ENCODE measurements at regions not wholly inside any gene's neighbourhood (a gene's known extent, or its start where the extent isn't known, plus 50 kb on each side); places are given as distances from the start of the nearest gene placed in this dataset.

DNA sequence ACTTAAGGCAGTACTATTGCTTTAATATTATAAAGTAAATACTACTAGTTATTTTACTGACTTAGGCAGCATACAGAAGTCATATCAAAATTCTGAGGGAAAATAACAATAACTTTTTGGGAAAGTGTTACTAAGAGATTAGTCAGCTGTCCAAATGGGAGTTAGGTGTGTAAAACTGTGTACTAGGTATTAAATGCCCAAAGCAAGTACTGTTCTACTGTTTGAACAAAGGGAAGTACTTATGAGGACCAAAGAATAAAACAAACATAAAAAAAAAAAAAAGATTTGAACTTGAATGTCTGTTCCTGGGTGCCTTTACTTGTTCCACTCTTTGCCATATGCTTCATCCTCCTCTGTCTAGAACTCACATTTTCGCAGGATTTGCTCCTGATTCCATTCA is 174.4 kb downstream of the MSL3 start:
- Mint-ChIP-seq H3K9me3 (peaks cover 0 to 7% of the 10 kb centered on the region in 2 donors), H3K27ac (no peak overlapping the region), H3K36me3 (no peaks in the 10 kb centered on the region)
- no peak for DNase-seq (ENCODE audit: low spot score in 2 of 2)
- ATAC-seq: no peak

DNA sequence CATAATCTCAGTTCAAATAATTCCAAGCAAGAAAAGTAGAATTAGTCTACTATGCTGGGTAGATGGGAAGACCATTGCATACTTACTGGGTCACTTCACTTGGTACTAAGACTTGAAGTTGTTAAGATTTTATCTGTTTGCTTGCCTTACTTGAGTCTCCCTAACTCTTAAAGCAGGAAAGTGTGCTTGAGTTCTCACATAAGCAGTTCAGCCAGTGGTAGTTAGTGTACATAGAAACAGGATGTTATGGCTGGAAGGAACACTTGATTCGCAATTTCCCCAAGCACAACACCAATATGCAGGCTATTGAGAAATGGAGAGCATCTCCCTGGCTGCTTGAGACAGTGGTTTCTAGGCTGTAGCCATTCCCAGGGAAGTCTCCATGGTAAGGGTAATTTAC is 176.1 kb downstream of the MSL3 start:
- ATAC-seq (no peak), DNase-seq (ENCODE audit: low spot score in 2 of 2) (no peak)
- Mint-ChIP-seq H3K27ac (no peak overlapping the region), H3K9me3 (no peaks in the 10 kb centered on the region), H3K36me3 (no peaks in the 10 kb centered on the region)

DNA sequence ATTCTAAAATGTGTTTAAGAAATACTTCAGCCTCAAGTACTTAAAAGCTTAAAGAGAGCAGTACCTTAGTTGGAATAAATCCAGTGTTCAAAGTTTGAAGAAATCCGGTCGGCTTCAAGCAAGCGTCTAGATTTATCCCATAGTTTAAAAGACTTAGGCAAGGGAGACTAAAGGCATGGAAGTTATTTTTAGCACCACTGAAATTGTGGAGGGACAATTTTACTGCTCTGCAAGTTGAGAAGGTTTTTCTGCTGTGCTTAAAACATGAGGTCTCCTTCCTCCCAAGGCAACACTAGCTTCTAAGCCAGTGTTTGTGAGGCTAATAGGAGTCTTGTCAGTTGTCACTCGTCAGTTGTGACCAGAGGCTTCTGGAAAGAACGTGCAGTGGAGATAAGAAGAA is 183.5 kb downstream of the MSL3 start:
- no peak for DNase-seq (ENCODE audit: low spot score in 2 of 2)
- Mint-ChIP-seq H3K27ac (no peak overlapping the region), H3K36me3 (no peaks in the 10 kb centered on the region), H3K9me3 (no peaks in the 10 kb centered on the region)
- no peak for ATAC-seq

DNA sequence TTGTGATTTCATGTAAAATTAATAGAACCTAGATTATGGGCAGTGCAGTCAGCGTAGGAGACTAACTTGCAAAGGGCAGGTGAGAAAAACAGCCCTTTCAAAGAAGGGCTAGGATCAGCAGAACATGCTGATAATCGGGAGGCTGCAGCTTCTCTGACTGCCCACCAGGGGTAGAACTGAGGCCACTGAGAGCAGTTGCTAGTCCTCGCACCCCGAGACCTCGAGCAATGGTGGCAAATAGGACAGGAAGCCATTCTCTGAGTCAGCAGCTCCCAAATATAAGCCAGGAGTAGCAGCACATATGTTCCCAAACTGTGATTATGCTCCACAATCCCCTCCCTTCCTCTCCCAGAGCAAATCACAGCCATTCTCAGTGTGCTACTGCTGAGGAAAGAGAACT is 186.5 kb downstream of the MSL3 start:
- H3K9me3 Mint-ChIP-seq: no peaks in the 10 kb centered on the region
- H3K27ac Mint-ChIP-seq: no peak overlapping the region
- H3K36me3 Mint-ChIP-seq: no peaks in the 10 kb centered on the region
- ATAC-seq (no peak), DNase-seq (ENCODE audit: low spot score in 2 of 2) (no peak)

DNA sequence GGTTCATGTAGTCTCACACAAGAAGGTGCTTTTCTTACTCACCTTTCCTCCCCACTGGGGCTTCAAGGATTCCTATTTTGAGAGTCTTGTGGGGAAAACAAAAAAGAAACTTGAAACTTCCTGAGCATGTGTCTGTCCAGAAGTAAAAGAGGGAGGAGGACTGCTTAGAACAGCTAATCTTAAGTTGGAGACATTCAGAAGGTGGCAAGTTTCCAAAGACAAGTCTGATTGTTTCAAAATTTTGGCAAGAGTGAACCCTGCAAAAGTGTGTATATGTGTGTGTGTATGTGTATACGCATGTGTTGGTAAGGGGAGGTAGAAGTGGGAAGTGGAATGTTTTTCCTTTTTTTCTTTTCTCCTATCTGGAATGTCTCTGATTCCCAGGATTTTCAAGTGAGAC is 189.0 kb upstream of the FRMPD4 start:
- H3K9me3 Mint-ChIP-seq: no peaks in the 10 kb centered on the region
- no peak overlapping the region for H3K27ac Mint-ChIP-seq
- H3K36me3 Mint-ChIP-seq: no peaks in the 10 kb centered on the region
- DNase-seq (ENCODE audit: low spot score in 2 of 2) (no peak), ATAC-seq (no peak)

DNA sequence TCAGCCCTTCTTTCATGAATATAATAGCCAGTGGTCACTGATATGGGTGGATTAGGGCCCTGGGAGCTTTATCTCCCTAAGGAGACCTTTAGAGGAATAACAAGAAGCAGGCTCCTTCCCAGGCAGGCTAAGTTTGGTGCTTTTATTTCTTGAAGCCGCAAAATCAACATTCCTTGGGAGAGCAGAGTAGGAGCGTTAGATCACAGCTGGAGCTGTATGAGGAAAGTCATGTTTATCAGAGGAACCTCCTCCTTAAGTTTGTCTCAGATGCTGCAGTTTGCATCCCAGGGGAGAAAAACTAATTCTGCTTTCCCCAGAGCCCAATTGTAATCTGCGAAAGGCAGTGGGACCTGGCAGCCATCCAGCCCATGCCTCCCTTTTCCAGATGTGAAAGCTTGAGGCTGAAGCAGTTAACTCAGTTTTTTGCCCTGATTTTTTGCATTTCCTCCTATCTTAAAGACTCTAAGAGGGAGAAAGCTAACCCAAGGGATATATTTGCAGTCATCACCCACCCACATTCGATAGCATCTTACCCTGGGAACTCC is 186.0 kb upstream of the FRMPD4 start:
- Mint-ChIP-seq H3K27ac (no peak overlapping the region), H3K36me3 (no peaks in the 10 kb centered on the region), H3K9me3 (no peaks in the 10 kb centered on the region)
- no peak for DNase-seq (ENCODE audit: low spot score in 2 of 2)
- no peak for ATAC-seq

DNA sequence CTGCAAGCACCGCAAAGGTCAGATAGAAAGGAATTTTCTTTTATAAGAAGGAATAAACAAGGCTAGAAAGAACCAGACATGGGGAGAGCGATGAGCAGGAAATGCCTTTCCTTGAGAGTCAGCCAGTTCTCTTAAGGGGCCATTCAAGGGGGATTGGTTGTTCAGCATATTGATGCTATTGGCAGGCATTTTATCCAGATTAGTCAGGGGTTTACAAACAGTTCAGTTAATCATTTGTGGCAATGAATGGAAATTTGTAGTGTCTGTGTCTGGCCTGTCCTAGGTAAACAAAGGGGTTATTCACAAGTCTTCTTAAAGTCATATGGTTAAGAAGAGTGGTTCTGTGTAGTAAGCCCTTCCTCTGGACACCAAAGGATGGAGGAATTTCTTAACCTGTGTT is 184.7 kb upstream of the FRMPD4 start:
- Mint-ChIP-seq H3K27ac (no peak overlapping the region), H3K36me3 (no peaks in the 10 kb centered on the region), H3K9me3 (no peaks in the 10 kb centered on the region)
- DNase-seq (ENCODE audit: low spot score in 2 of 2) (no peak), ATAC-seq (no peak)

DNA sequence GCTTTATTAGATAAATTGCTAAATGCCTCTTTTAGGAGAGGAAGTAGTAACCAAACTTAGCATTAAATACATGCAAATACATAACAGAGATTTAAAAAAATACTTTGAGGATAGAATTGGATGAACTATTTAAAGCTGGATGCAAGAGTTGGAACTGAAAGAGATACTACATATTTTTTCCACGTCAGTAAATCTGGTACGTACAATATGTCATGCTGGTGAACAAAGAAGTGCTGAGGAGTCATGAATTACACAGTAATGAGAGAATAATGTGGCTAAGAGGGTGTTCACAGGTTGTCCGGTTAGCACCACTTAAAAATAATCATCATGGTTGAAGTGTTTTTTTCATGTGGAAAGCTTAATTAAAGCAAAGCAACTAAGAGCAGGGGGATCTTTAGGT is 184.1 kb upstream of the FRMPD4 start:
- Mint-ChIP-seq H3K27ac (no peak overlapping the region), H3K9me3 (no peaks in the 10 kb centered on the region), H3K36me3 (no peaks in the 10 kb centered on the region)
- DNase-seq (ENCODE audit: low spot score in 2 of 2) (no peak), ATAC-seq (no peak)

DNA sequence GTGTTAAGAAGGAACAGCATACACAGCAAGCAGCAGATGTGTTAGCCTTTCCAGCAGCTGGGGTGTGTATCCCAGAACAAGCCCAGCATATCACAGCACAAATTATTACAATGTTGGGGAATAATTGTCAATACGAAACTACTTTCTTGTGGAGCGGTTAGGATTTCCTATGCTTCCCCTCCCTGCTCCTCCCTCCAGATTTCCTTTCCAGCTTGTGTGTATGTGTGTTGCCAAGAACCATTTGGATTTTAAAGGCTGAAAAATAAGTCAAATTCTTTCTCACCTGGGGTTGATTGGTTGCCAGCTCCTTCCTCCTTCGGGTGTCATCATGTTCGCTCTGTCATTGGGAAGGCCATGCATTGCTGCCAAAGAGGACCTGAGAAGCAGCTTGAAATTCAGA is 178.2 kb upstream of the FRMPD4 start:
- no peak overlapping the region for H3K27ac Mint-ChIP-seq
- no peak for ATAC-seq
- no peaks in the 10 kb centered on the region for H3K9me3 Mint-ChIP-seq
- no peaks in the 10 kb centered on the region for H3K36me3 Mint-ChIP-seq
- DNase-seq (ENCODE audit: low spot score in 2 of 2): no peak

DNA sequence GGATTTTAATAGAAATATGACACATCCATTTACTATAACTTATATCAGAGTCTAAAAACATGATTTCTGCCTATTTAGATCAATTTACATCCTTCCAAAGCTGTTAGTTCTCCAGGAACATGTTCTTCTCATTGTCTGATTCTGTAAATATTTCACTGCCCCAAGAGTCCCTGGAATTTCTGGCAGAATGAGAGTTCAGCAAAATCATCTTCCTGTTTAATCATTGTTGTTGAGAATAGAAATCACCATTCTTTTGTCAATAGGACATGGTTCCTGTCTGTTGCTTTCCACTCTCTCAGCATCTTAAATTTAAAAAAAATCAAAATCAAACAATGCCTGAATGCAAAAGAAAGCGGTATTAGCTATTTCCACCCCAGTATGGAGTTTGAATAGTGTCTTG is 172.8 kb upstream of the FRMPD4 start:
- ATAC-seq: no peak
- no peaks in the 10 kb centered on the region for H3K36me3 Mint-ChIP-seq
- no peak overlapping the region for H3K27ac Mint-ChIP-seq
- DNase-seq (ENCODE audit: low spot score in 2 of 2): no peak
- no peaks in the 10 kb centered on the region for H3K9me3 Mint-ChIP-seq

DNA sequence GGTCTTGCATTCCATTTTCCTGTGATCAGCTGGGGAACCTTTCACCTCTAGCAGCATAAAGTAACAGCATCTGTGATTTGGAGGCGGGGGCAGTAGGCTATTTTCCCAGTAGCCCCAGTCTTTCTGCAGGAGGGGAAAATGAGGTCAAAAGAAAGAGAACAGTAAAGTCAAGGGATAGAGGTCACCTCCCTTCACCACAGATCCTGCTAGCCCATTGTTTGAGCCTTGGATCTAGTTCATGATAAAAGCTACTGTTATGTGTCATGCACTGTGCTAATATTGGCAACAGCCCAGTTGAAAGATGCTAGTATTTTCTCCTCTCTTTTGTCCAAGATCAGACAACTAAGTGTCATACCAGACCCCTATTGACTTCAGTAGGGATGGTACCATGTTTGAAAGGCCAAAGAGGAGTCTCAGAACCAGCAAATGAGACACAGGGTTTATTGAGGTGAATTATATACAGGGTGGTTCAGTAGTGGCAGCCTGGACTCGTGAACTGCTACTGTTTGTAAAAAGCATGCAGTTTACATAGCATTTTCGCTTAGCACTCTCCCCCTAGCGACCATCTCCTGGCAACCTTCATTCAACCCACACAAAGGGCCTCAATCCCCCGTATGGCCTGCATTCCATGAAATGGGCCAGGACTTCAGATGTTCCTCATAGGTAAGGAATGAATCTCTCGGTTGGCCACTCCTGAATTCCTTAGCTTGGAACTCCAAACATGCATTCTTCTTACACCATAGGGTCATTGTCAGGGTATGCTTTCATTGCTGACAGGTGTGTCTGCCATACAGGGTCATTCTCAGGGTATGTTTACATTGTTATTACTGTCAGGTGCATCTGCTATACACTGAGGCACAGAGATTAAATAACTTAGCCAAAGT is 170.0 kb upstream of the FRMPD4 start:
- Mint-ChIP-seq H3K36me3 (no peaks in the 10 kb centered on the region), H3K9me3 (no peaks in the 10 kb centered on the region)

DNA sequence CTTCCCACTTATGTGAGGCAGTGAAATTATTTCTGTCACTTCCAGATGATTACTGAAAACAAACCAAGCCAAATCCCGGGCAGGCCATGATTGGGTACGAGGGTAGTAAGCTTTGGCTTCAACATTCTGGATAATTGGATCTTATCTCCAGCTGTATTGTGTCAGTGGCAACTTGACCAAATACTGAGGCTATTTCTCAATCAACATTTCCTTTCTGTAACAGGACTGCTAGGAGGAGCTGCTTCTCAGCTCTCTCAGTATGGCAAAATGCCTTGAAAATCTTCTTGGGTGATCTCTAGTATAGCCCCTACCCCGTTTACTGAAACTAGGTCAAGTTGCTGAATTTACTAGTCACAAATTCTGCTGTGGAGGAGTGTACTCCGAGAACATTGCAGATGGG is 169.3 kb upstream of the FRMPD4 start:
- Mint-ChIP-seq H3K9me3 (no peaks in the 10 kb centered on the region), H3K36me3 (no peaks in the 10 kb centered on the region), H3K27ac (no peak overlapping the region)
- no peak for ATAC-seq
- no peak for DNase-seq (ENCODE audit: low spot score in 2 of 2)

More for the DNA sequence above, 170.0 kb upstream of the FRMPD4 start:
- ATAC-seq: no peak
- no peak overlapping the region for H3K27ac Mint-ChIP-seq
- DNase-seq (ENCODE audit: low spot score in 2 of 2): no peak

DNA sequence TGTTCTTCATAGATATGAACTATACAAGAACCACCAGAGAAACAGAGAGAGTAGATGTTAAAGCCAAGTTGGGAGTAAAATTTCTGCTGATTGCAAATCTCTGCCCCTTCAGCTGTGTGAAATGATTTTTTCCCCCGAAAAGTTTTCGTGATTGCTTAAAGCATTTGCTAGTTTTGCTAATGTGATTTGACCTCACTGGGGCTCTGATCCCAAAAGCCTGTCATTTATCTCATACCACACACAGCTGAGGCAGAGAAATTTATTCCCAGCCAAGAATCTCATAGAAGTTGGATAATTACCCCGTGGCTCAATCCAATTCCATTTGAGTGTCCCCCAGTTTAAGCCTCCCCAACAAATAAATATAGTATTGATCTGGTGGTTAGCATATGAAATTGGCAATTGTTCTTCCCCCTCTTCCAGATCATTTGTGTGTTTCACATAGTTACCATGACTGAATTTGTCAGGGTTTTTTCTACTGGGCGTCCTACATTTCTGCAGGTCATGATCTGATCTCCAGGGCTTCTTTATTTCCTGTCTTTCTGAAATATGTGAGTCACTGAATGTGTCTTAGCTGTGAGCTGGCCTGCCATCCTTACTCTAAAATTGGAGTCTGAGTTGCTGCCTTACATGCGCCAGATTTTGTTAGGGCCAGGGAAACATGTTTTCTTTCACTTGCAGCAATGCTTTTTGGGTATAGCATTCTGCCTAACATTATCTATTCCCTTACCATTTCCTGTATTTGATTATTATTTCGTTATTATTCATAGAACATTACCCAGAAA is 167.5 kb upstream of the FRMPD4 start:
- ATAC-seq (no peak), DNase-seq (ENCODE audit: low spot score in 2 of 2) (no peak)
- Mint-ChIP-seq H3K27ac (no peak overlapping the region), H3K9me3 (no peaks in the 10 kb centered on the region), H3K36me3 (no peaks in the 10 kb centered on the region)

DNA sequence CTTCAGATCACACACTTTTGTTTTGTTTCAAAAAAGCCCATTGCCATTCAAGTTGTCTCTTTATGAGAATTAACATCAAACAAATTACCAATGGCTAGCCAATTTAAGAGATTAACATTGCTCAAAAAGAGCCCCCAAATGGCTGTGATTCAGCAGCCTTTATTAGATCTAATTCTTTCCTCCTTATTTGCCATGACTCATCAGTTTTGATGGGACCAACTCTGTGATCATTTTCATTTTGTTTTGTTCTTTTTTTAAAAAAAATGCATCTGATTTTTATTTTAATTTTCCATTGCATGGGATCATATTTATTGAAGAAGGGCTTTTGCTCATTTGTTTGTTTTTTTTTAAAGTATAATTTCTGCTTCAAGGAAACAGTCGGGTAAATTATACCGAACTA is 161.6 kb upstream of the FRMPD4 start:
- no peak overlapping the region for H3K27ac Mint-ChIP-seq
- no peaks in the 10 kb centered on the region for H3K9me3 Mint-ChIP-seq
- H3K36me3 Mint-ChIP-seq: no peaks in the 10 kb centered on the region
- DNase-seq (ENCODE audit: low spot score in 2 of 2) (no peak), ATAC-seq (no peak)

DNA sequence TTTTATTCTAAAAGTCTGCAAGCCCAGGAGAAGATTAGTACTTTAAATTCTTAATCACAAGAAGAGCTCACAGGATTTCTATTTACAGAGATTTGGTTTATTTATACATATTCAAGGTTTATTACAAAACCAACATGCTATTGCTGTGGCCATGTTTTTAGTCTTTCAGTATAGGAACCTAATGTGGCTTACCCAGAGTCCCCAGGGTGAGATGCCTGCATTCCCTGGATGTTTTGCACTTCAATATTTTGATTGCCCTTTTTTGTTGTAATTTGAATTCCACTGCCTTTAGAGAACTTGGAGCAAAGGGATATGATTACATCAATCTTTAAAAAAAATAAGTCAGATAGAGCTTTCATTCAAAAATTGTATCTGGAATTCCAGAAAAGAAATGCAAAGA is 146.0 kb upstream of the FRMPD4 start:
- H3K9me3 Mint-ChIP-seq: no peaks in the 10 kb centered on the region
- no peaks in the 10 kb centered on the region for H3K36me3 Mint-ChIP-seq
- DNase-seq (ENCODE audit: low spot score in 2 of 2) (no peak), ATAC-seq (no peak)
- H3K27ac Mint-ChIP-seq: no peak overlapping the region

DNA sequence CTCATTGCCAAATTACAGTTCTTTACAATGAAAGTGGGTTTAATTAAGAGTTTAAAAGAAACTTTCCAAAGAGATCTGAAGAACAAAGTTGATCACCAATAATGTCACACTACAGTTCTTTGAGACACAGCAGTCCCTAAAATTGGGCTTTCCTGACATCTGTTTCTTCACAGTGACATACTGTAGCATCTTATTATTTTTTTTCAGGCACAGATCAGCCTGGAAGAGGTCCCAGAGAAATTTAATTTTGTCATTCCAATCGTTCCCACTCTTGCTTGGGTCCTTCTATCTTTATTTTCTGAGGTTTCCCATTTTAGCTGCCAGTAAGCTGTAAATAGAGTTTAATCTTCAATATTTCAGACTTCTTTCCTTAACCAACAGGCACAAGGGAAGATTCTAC is 143.1 kb upstream of the FRMPD4 start:
- DNase-seq (ENCODE audit: low spot score in 2 of 2) (no peak), ATAC-seq (no peak)
- Mint-ChIP-seq H3K36me3 (no peaks in the 10 kb centered on the region), H3K9me3 (no peaks in the 10 kb centered on the region), H3K27ac (no peak overlapping the region)

DNA sequence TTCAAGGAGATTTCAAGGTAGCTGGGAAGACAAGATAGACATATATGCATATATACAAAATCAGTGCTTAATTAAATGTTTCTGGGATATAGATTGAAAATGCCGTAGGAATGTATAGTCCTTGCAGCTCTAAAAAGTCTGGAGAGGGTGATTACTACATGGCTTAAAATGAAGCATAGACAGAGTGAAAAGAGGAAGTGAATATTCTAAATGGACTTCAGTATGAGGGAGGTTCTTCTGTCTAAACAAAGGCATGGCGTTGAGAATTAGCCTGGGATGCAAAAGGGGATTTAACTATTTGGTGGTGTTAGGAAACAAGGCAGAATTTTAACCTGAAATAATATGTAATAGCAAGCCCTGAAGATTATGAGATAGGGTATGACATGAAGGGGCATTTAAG is 141.5 kb upstream of the FRMPD4 start:
- Mint-ChIP-seq H3K27ac (no peak overlapping the region), H3K36me3 (no peaks in the 10 kb centered on the region), H3K9me3 (no peaks in the 10 kb centered on the region)
- DNase-seq (ENCODE audit: low spot score in 2 of 2) (no peak), ATAC-seq (no peak)

DNA sequence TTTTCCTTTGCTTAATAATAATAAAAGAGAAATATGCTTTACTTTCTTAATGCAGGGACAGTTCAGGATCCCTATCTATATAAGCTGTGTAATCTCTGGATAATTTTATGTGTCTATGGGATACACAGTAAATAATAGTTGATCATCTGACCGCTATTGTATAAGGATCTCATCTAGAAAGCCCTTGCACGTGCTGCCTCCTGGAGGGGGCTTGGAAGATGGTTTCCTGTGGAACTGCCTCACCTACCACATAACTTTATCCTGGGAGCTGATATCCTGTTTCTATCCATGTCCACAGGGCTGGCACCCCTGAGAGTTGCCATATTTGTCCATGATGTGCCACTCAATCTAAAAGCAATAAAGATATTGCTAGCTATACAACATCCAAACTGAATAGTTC is 139.3 kb upstream of the FRMPD4 start:
- DNase-seq (ENCODE audit: low spot score in 2 of 2): no peak
- Mint-ChIP-seq H3K9me3 (no peaks in the 10 kb centered on the region), H3K36me3 (no peaks in the 10 kb centered on the region), H3K27ac (no peak overlapping the region)
- no peak for ATAC-seq

Data from activated naive CD4-positive, alpha-beta T cell treated with anti-CD3 and anti-CD28 coated beads, Interleukin-2, amount 50 U/mL, for 72 hours (primary cell).